ENCODE measurements at regions not wholly inside any gene's neighbourhood (a gene's known extent, or its start where the extent isn't known, plus 50 kb on each side); places are given as distances from the start of the nearest gene placed in this dataset.

- no peaks in the 10 kb centered on the region for H3K79me2 ChIP-seq (ENCODE audit: insufficient read depth, low read length)
- no peak for TF ChIP-seq EZH2 (IDR thresholded peaks at IDR 0.05; ENCODE audit: borderline replicate concordance, low read length)
- TF ChIP-seq, protein P1, sequence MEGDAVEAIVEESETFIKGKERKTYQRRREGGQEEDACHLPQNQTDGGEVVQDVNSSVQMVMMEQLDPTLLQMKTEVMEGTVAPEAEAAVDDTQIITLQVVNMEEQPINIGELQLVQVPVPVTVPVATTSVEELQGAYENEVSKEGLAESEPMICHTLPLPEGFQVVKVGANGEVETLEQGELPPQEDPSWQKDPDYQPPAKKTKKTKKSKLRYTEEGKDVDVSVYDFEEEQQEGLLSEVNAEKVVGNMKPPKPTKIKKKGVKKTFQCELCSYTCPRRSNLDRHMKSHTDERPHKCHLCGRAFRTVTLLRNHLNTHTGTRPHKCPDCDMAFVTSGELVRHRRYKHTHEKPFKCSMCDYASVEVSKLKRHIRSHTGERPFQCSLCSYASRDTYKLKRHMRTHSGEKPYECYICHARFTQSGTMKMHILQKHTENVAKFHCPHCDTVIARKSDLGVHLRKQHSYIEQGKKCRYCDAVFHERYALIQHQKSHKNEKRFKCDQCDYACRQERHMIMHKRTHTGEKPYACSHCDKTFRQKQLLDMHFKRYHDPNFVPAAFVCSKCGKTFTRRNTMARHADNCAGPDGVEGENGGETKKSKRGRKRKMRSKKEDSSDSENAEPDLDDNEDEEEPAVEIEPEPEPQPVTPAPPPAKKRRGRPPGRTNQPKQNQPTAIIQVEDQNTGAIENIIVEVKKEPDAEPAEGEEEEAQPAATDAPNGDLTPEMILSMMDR (IDR thresholded peaks at IDR 0.05; ENCODE audit: low read length): no peak
- no peak overlapping the region for H3K4me2 ChIP-seq (ENCODE audit: low read length)
- no peak overlapping the region for H3K27ac ChIP-seq (ENCODE audit: low read depth, low read length, poor library complexity, severe bottlenecking)
- H3K36me3 ChIP-seq (ENCODE audit: insufficient read depth, low read length): no peaks in the 10 kb centered on the region
- no peaks in the 10 kb centered on the region for H3K9me2 ChIP-seq (ENCODE audit: low read depth, low read length)
- no peaks in the 10 kb centered on the region for H3K9me3 ChIP-seq (ENCODE audit: low read length)
- no peaks in the 10 kb centered on the region for H3K27me3 ChIP-seq (ENCODE audit: insufficient read depth, low read length)
- H4K20me1 ChIP-seq (ENCODE audit: insufficient read depth, low read length): no peaks in the 10 kb centered on the region
- H3K9ac ChIP-seq (ENCODE audit: low read length): no peak overlapping the region
- H3K4me1 ChIP-seq (ENCODE audit: insufficient read depth, low read length, severe bottlenecking): no peaks in the 10 kb centered on the region
- H3F3A ChIP-seq (ENCODE audit: insufficient read depth, low read length): no peaks in the 10 kb centered on the region
- H3K4me3 ChIP-seq (ENCODE audit: low read depth, low read length, poor library complexity, severe bottlenecking): no peak overlapping the region
- H2AFZ ChIP-seq (ENCODE audit: low read length): no peak overlapping the region
Measured at GRCh38 chr13:78993792-78994191, 334.8 kb upstream of the OBI1 start.

GRCh38 chr13:78981913-78982312 is 323.0 kb upstream of the OBI1 start:
- Histone ChIP-seq H3K4me2 (ENCODE audit: low read length) (no peak overlapping the region), H3K4me3 (ENCODE audit: low read depth, low read length, poor library complexity, severe bottlenecking) (no peak overlapping the region), H3F3A (ENCODE audit: insufficient read depth, low read length) (no peaks in the 10 kb centered on the region), H3K9ac (ENCODE audit: low read length) (no peak overlapping the region), H3K27ac (ENCODE audit: low read depth, low read length, poor library complexity, severe bottlenecking) (no peak overlapping the region), H3K9me2 (ENCODE audit: low read depth, low read length) (no peaks in the 10 kb centered on the region), H4K20me1 (ENCODE audit: insufficient read depth, low read length) (no peaks in the 10 kb centered on the region), H3K9me3 (ENCODE audit: low read length) (no peaks in the 10 kb centered on the region), H3K79me2 (ENCODE audit: insufficient read depth, low read length) (no peaks in the 10 kb centered on the region), H2AFZ (ENCODE audit: low read length) (no peak overlapping the region), H3K36me3 (ENCODE audit: insufficient read depth, low read length) (no peaks in the 10 kb centered on the region), H3K4me1 (ENCODE audit: insufficient read depth, low read length, severe bottlenecking) (no peaks in the 10 kb centered on the region), H3K27me3 (ENCODE audit: insufficient read depth, low read length) (no peaks in the 10 kb centered on the region)
- TF ChIP-seq EZH2 (IDR thresholded peaks at IDR 0.05; ENCODE audit: borderline replicate concordance, low read length): no peak
- TF ChIP-seq, protein P1 (IDR thresholded peaks at IDR 0.05; ENCODE audit: low read length): no peak

DNA sequence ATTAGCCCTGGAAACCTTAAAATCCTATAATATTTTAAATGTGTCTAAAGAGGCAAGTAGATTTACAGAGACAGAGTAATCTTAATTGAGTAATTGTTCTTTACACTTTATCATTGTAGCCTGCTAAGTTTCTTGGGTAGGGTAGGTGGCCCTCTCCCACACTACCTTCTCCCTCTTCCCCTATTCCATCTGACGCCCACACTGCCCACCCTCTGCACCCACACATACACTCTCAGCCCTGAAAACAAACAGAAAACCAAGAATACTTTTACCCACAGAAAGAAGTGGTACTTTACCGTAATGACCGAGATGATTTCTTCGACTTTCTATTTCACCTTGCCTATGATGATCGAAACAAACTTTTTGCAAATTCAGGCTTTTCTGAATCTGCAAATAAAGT is 320.4 kb upstream of the OBI1 start:
- H3K9me2 ChIP-seq (ENCODE audit: low read depth, low read length): no peaks in the 10 kb centered on the region
- H4K20me1 ChIP-seq (ENCODE audit: insufficient read depth, low read length): no peaks in the 10 kb centered on the region
- no peak for TF ChIP-seq EZH2 (IDR thresholded peaks at IDR 0.05; ENCODE audit: borderline replicate concordance, low read length)
- TF ChIP-seq, protein P1 (IDR thresholded peaks at IDR 0.05; ENCODE audit: low read length): no peak
- H3K27ac ChIP-seq (ENCODE audit: low read depth, low read length, poor library complexity, severe bottlenecking): no peak overlapping the region
- H3F3A ChIP-seq (ENCODE audit: insufficient read depth, low read length): no peaks in the 10 kb centered on the region
- H3K9me3 ChIP-seq (ENCODE audit: low read length): no peaks in the 10 kb centered on the region
- no peaks in the 10 kb centered on the region for H3K4me1 ChIP-seq (ENCODE audit: insufficient read depth, low read length, severe bottlenecking)
- no peak overlapping the region for H2AFZ ChIP-seq (ENCODE audit: low read length)
- H3K79me2 ChIP-seq (ENCODE audit: insufficient read depth, low read length): no peaks in the 10 kb centered on the region
- no peak overlapping the region for H3K4me3 ChIP-seq (ENCODE audit: low read depth, low read length, poor library complexity, severe bottlenecking)
- H3K9ac ChIP-seq (ENCODE audit: low read length): no peak overlapping the region
- H3K36me3 ChIP-seq (ENCODE audit: insufficient read depth, low read length): no peaks in the 10 kb centered on the region
- H3K27me3 ChIP-seq (ENCODE audit: insufficient read depth, low read length): no peaks in the 10 kb centered on the region
- no peak overlapping the region for H3K4me2 ChIP-seq (ENCODE audit: low read length)
